BJ (cell line): ENCODE measurements at regions not wholly inside any gene's neighbourhood (a gene's known extent, or its start where the extent isn't known, plus 50 kb on each side); places are given as distances from the start of the nearest gene placed in this dataset.

Experiments used
- CTCF ChIA-PET: fragments of 350-600 bp; formaldehyde crosslinking; extraction: SDS; loops from one replicate; lab custom pipeline; 2021; ENCODE audit warnings: antibody characterized with exemption, inconsistent platforms; lab: Yijun Ruan, JAX
- POLR2A ChIA-PET: fragments of 300-600 bp; sonication (Branson Sonifier 250); formaldehyde crosslinking; extraction: SDS; loops from one replicate; lab custom pipeline; 2021; ENCODE audit warnings: antibody characterized with exemption; lab: Charles Lee
- DNase-seq: peaks from one replicate; pipeline ENCODE4 v3.0.0-alpha.2; 2011; ENCODE audit warnings: low read depth
- H3K27me3 ChIP-seq: 2 replicates; pipeline ENCODE4 v1.6.0; 2011; ENCODE audit warnings: low read length; ENCODE audit not compliant: control insufficient read depth, insufficient read depth
- H3K36me3 ChIP-seq: 2 replicates; pipeline ENCODE4 v1.5.1; 2011; ENCODE audit warnings: low read length; ENCODE audit not compliant: control insufficient read depth, insufficient read depth
- H3K4me3 ChIP-seq: 2 replicates; pipeline ENCODE4 v1.5.1; 2011; ENCODE audit warnings: low read depth, mild to moderate bottlenecking, control low read depth, low read length
- CTCF ChIP-seq: IDR thresholded peaks from 2 replicates; pipeline ENCODE4 v1.5.1; 2011; ENCODE audit warnings: low read depth, mild to moderate bottlenecking, control low read depth, inconsistent platforms, low read length, moderate library complexity; ENCODE audit not compliant: insufficient read depth

- ChIA-PET POLR2A (no interaction called here), CTCF (no interaction called here)
- no peak overlapping the region for H3K4me3 ChIP-seq
- DNase-seq: no peak
- no peaks in the 10 kb centered on the region for H3K36me3 ChIP-seq
- TF ChIP-seq CTCF: no peak
- H3K27me3 ChIP-seq: no peaks in the 10 kb centered on the region
Measured at GRCh38 chr7:25288556-25289307, 60.4 kb upstream of the NPVF start.

GRCh38 chr7:25289518-25289917 is 61.2 kb upstream of the NPVF start:
- Histone ChIP-seq H3K36me3 (no peaks in the 10 kb centered on the region), H3K27me3 (no peaks in the 10 kb centered on the region), H3K4me3 (no peak overlapping the region)
- ChIA-PET POLR2A (no interaction called here), CTCF (no interaction called here)
- no peak for DNase-seq
- TF ChIP-seq CTCF: no peak

DNA sequence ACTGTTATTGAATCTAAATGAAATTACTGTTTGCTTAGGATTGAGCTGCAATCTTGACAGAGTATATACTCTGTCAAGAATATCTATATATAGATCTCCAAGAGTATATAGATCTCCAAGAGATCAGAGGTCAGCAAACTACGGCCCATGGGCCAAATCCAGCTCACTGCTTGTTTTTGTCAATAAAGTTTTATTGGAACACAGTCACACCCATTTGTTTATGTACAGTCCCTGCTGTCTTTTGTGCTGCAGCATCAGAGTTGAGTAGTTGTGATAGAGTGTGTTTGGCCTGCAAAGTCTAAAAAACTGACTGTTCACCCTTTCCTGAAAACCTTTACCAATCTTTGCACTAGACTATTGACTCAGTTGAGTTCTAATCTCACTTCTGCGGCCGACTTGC is 66.3 kb upstream of the NPVF start:
- Histone ChIP-seq H3K27me3 (no peaks in the 10 kb centered on the region), H3K36me3 (no peaks in the 10 kb centered on the region), H3K4me3 (no peak overlapping the region)
- TF ChIP-seq CTCF: no peak
- ChIA-PET POLR2A (no interaction called here), CTCF (interaction anchor here (1.5 kb wide), 1 partner anchor 23 kb away, joined by 3 read pairs; no protein-coding TSS in a partner anchor)
- DNase-seq: no peak

DNA sequence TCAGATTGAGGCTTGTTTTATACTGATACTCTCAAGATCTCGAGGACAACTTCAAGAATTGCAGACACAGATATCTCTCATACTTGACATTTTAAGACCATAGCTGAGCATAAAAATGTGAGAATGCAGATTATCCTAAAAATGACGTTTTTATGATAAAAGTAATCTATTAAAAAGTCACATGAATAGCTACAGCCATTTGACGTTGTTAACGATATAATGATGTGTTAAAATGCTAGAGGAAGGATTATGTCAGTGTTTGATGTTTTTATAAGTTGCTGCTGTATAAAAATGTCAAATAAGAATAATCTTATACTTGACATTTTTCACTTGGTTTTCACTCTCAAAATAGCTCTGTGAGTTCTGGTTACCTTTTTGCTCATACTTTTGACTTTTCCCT is 67.1 kb upstream of the NPVF start:
- H3K36me3 ChIP-seq: no peaks in the 10 kb centered on the region
- ChIA-PET CTCF (interaction anchor here (0.7 kb wide), 1 partner anchor 13 kb away, joined by 3 read pairs; no protein-coding TSS in a partner anchor), POLR2A (interaction anchor here (0.6 kb wide), 1 partner anchor 19 kb away, joined by 3 read pairs; no protein-coding TSS in a partner anchor)
- no peaks in the 10 kb centered on the region for H3K27me3 ChIP-seq
- no peak overlapping the region for H3K4me3 ChIP-seq
- no peak for TF ChIP-seq CTCF
- no peak for DNase-seq

DNA sequence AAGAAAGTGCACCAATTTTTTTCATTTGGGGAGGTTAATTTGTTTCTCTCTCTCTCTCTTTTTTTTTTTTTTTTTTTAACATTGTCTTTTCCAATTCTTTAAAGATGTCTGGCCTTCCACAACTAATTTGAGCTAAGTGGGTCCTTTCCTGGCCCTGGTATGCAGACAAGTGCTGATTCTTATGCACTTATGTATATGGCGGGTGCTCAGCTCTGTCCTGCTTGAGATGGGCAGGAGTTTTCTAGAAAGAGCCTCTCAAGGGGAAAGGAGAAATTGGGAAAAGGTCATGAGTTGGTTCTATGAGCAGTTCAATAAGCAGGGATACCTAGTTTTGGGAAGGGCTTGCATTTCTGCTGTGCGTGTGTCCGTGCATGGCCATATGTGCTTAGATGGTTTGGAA is 67.8 kb upstream of the NPVF start:
- no peak overlapping the region for H3K4me3 ChIP-seq
- TF ChIP-seq CTCF: no peak
- no peaks in the 10 kb centered on the region for H3K36me3 ChIP-seq
- ChIA-PET POLR2A (no interaction called here), CTCF (interaction anchor here (0.6 to 0.7 kb wide), 2 partner anchors 14 to 341 kb away, joined by 3 read pairs; no protein-coding TSS in a partner anchor)
- DNase-seq: no peak
- no peaks in the 10 kb centered on the region for H3K27me3 ChIP-seq
